K562 (cell line): ENCODE measurements at regions not wholly inside any gene's neighbourhood (a gene's known extent, or its start where the extent isn't known, plus 50 kb on each side); places are given as distances from the start of the nearest gene placed in this dataset.

Experiments
- ARID1B ChIP-seq: fragments of 450-650 bp; IDR thresholded peaks from 2 replicates; pipeline ENCODE4 v1.6.1; 2016; ENCODE audit warnings: antibody characterized with exemption, mild to moderate bottlenecking, inconsistent platforms
- ATF3 ChIP-seq, 2 experiments: fragments of 450-650 bp in 1 of 2; sonication (generic) in 1 of 2; formaldehyde crosslinking in 1 of 2; IDR thresholded peaks in 1 of 2; conservative IDR thresholded peaks in 1 of 2; 2 replicates each; pipeline versions ENCODE4 v1.6.1 to v1.8.1; 2016 to 2023; ENCODE audit warnings: mild to moderate bottlenecking in 2 of 2, moderate library complexity in 2 of 2, inconsistent platforms in 1 of 2, missing genetic modification reagents in 1 of 2
- BDP1 ChIP-seq: IDR thresholded peaks from 3 replicates; pipeline ENCODE4 v1.6.1; 2011; ENCODE audit not compliant: insufficient read length, insufficient read depth
- CBX8 ChIP-seq: fragments of 200-600 bp; sonication (generic); IDR thresholded peaks from 2 replicates; pipeline ENCODE4 v1.6.1; 2012; ENCODE audit warnings: borderline replicate concordance, mixed run types, low read depth, mild to moderate bottlenecking, moderate library complexity, mixed read lengths, low read length, control low read depth, inconsistent platforms; ENCODE audit not compliant: poor library complexity, severe bottlenecking; ENCODE audit errors: extremely low read depth
- CREBBP ChIP-seq: IDR thresholded peaks from one replicate; pipeline ENCODE4 v1.6.1; 2012; ENCODE audit warnings: low read depth, mild to moderate bottlenecking, control low read depth, inconsistent platforms, low read length
- DPF2 ChIP-seq: fragments of 450-650 bp; IDR thresholded peaks from 2 replicates; pipeline ENCODE4 v1.6.1; 2016
- FOSL1 ChIP-seq: fragments of 200-800 bp; sonication (Bioruptor generic); conservative IDR thresholded peaks from 2 replicates; pipeline ENCODE4 v1.6.1; 2016; ENCODE audit warnings: missing genetic modification characterization, missing compliant biosample characterization
- FOXA3 ChIP-seq, 2 experiments: fragments of 450-650 bp in 1 of 2; sonication (generic) in 1 of 2; formaldehyde crosslinking; IDR thresholded peaks in 1 of 2; conservative IDR thresholded peaks in 1 of 2; 2 replicates each; pipeline versions ENCODE4 v1.4.0 to v1.8.0; 2020 to 2022; ENCODE audit warnings: mild to moderate bottlenecking in 2 of 2, missing genetic modification reagents in 1 of 2
- ID3 ChIP-seq, 2 experiments: fragments of 250-450 bp in 1 of 2; fragments of 450-650 bp in 1 of 2; sonication (Bioruptor Pico) in 1 of 2; IDR thresholded peaks; 2 replicates each; pipeline versions ENCODE4 v1.6.1 to v1.8.0; 2016 to 2021; ENCODE audit warnings: mild to moderate bottlenecking in 2 of 2, moderate library complexity in 2 of 2, missing compliant biosample characterization in 1 of 2, missing genetic modification characterization in 1 of 2
- KAT7 ChIP-seq: sonication (generic); formaldehyde crosslinking; IDR thresholded peaks from 2 replicates; pipeline ENCODE4 v1.8.0; 2022; ENCODE audit warnings: missing genetic modification reagents, mild to moderate bottlenecking, borderline replicate concordance
- MAX ChIP-seq: sonication (generic); formaldehyde crosslinking; IDR thresholded peaks from 2 replicates; pipeline ENCODE4 v1.9.0; 2022; ENCODE audit warnings: mild to moderate bottlenecking, missing genetic modification reagents
- NEUROD1 ChIP-seq: fragments of 150-350 bp; IDR thresholded peaks from 2 replicates; pipeline ENCODE4 v1.6.1; 2014; ENCODE audit warnings: borderline replicate concordance, low read length, low read depth; ENCODE audit not compliant: partially characterized antibody
- NR3C1 ChIP-seq: sonication (generic); formaldehyde crosslinking; IDR thresholded peaks from 2 replicates; pipeline ENCODE4 v1.8.1; 2022; ENCODE audit warnings: missing genetic modification reagents
- SMARCA4 ChIP-seq: fragments of 450-650 bp; IDR thresholded peaks from 2 replicates; pipeline ENCODE4 v1.6.1; 2016
- ZNF316 ChIP-seq: fragments of 450-650 bp; IDR thresholded peaks from 2 replicates; pipeline ENCODE4 v1.6.1; 2016
- ZNF79 ChIP-seq: fragments of 250-450 bp; sonication (Bioruptor Pico); IDR thresholded peaks from 2 replicates; pipeline ENCODE4 v1.4.0; 2020; ENCODE audit warnings: low read depth, mild to moderate bottlenecking, moderate library complexity
- ZNF830 ChIP-seq: fragments of 250-450 bp; sonication (Bioruptor Pico); IDR thresholded peaks from 2 replicates; pipeline ENCODE4 v1.5.0; 2021; ENCODE audit warnings: mild to moderate bottlenecking
- ZZZ3 ChIP-seq: fragments of 450-650 bp; IDR thresholded peaks from 2 replicates; pipeline ENCODE4 v1.6.1; 2016; ENCODE audit warnings: antibody characterized with exemption, mild to moderate bottlenecking, moderate library complexity
- TF ChIP-seq, protein P1 (sequence below): sonication (generic); formaldehyde crosslinking; IDR thresholded peaks from 2 replicates; pipeline ENCODE4 v1.8.0; 2022; ENCODE audit warnings: mild to moderate bottlenecking, missing genetic modification reagents

- TF ChIP-seq, protein P1, sequence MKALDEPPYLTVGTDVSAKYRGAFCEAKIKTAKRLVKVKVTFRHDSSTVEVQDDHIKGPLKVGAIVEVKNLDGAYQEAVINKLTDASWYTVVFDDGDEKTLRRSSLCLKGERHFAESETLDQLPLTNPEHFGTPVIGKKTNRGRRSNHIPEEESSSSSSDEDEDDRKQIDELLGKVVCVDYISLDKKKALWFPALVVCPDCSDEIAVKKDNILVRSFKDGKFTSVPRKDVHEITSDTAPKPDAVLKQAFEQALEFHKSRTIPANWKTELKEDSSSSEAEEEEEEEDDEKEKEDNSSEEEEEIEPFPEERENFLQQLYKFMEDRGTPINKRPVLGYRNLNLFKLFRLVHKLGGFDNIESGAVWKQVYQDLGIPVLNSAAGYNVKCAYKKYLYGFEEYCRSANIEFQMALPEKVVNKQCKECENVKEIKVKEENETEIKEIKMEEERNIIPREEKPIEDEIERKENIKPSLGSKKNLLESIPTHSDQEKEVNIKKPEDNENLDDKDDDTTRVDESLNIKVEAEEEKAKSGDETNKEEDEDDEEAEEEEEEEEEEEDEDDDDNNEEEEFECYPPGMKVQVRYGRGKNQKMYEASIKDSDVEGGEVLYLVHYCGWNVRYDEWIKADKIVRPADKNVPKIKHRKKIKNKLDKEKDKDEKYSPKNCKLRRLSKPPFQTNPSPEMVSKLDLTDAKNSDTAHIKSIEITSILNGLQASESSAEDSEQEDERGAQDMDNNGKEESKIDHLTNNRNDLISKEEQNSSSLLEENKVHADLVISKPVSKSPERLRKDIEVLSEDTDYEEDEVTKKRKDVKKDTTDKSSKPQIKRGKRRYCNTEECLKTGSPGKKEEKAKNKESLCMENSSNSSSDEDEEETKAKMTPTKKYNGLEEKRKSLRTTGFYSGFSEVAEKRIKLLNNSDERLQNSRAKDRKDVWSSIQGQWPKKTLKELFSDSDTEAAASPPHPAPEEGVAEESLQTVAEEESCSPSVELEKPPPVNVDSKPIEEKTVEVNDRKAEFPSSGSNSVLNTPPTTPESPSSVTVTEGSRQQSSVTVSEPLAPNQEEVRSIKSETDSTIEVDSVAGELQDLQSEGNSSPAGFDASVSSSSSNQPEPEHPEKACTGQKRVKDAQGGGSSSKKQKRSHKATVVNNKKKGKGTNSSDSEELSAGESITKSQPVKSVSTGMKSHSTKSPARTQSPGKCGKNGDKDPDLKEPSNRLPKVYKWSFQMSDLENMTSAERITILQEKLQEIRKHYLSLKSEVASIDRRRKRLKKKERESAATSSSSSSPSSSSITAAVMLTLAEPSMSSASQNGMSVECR (CRISPR knock-in tag): no peak
- TF ChIP-seq CBX8 (no peak), ZNF316 (no peak), ARID1B (peak; percentile 38; the same call in 1 of the 2 replicates), ZNF79 (CRISPR knock-in tag) (no peak), ID3 (CRISPR knock-in tag; IDR thresholded peaks at IDR 0.05) (no peak), ID3 (tag; IDR thresholded peaks at IDR 0.05) (no peak), MAX (CRISPR knock-in tag) (no peak), NEUROD1 (no peak), FOXA3 (CRISPR knock-in tag; conservative IDR thresholded peaks at IDR 0.05 in 1 of 2, IDR thresholded peaks at IDR 0.05 in 1 of 2) (peak; percentile 75 to 88), ZZZ3 (no peak), FOSL1 (tag) (peak; percentile 74), ZNF830 (CRISPR knock-in tag) (no peak), CREBBP (no peak), NR3C1 (CRISPR knock-in tag) (no peak), SMARCA4 (peak; percentile 69), KAT7 (CRISPR knock-in tag) (no peak), DPF2 (peak; percentile 53), ATF3 (IDR thresholded peaks at IDR 0.05) (peak; percentile 88), ATF3 (CRISPR knock-in tag; conservative IDR thresholded peaks at IDR 0.05) (no peak), BDP1 (no peak)
Observed at GRCh38 chr6:50990750-50991446, 172.2 kb downstream of the TFAP2B start (continued).
